ENCODE measurements at regions not wholly inside any gene's neighbourhood (a gene's known extent, or its start where the extent isn't known, plus 50 kb on each side); places are given as distances from the start of the nearest gene placed in this dataset.
"Not testable (repeated sequence)": the region's sequence is repeated elsewhere in the genome, so short reads cannot be mapped to it uniquely, and the experiment has no call there.

GRCh38 chr7:121620953-121621606, 225.0 kb upstream of the FAM3C start:
- FAIRE-seq (no peak), DNase-seq (ENCODE audit: low spot score) (no peak)

- FAIRE-seq (no peak), DNase-seq (ENCODE audit: low spot score) (no peak)
These were observed 224.1 kb upstream of the FAM3C start for GRCh38 chr7:121620206-121620605.

- FAIRE-seq (no peak), DNase-seq (ENCODE audit: low spot score) (no peak)
These were observed 222.1 kb upstream of the FAM3C start for GRCh38 chr7:121618182-121618581.

- DNase-seq (ENCODE audit: low spot score) (no peak), FAIRE-seq (no peak)
These were observed 214.1 kb upstream of the FAM3C start for GRCh38 chr7:121610243-121610642.

- no peak for FAIRE-seq
- DNase-seq (ENCODE audit: low spot score), result no peak
These were observed 213.1 kb upstream of the FAM3C start for GRCh38 chr7:121609208-121609607.

GRCh38 chr7:121608785-121609184, 212.7 kb upstream of the FAM3C start:
- DNase-seq (ENCODE audit: low spot score) (no peak), FAIRE-seq (no peak)

- FAIRE-seq; DNase-seq (ENCODE audit: low spot score): not testable (repeated sequence)
These were observed 212.1 kb upstream of the FAM3C start for GRCh38 chr7:121608183-121608582.

DNA sequence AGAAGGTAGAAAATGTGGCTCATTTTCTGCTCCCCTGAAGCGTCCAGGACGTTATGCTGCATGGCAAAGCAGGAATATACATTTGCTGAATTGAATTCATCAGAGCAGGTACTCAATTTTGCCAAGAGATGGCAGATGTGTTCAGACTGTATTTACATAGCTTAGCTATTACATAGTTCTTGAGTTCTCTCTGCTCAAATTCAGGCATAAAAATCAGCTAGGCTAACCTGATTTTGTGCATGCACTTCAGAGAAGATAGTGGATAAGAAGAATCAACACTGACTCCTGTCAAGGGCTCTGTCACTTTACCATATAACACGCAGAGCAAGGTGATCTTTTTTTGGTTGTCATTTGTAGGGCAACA, 209.2 kb upstream of the FAM3C start:
- DNase-seq (ENCODE audit: low spot score) (no peak), FAIRE-seq (no peak)

DNA sequence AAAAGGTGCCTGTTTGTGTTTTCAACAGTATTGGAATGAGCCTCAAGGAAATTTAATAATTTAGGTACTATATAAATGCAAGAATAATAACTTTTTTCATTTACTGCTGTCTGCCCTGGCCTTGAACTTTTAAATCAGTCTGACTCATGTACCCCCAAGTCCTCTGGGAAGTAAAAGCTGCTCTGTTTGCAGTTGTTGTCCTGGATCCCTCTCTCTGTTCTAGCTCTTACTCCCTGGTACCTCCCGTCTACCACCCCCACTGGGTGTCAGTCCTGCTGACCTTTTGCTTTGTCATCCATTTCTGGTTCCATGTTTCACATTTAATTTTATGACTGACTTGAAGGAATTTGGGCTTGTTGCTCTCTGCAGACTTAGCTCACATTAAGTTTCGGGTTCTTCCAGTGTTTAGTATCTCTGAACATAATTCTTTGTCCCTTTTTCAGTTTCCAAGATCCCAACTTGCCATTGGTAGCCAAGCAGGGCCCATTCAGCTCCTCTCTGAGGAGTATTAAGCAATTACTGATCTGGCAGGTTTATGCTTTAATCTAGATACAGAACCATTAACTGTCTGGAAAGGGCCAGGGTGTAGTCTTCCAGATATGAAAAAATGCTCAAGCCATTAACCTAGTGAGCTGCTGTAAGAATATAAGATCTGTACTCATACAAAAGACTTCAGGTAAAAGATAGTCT, 208.7 kb upstream of the FAM3C start:
- FAIRE-seq (no peak), DNase-seq (ENCODE audit: low spot score) (no peak)

GRCh38 chr7:121603886-121604285, 207.8 kb upstream of the FAM3C start:
- FAIRE-seq, result no peak

DNA sequence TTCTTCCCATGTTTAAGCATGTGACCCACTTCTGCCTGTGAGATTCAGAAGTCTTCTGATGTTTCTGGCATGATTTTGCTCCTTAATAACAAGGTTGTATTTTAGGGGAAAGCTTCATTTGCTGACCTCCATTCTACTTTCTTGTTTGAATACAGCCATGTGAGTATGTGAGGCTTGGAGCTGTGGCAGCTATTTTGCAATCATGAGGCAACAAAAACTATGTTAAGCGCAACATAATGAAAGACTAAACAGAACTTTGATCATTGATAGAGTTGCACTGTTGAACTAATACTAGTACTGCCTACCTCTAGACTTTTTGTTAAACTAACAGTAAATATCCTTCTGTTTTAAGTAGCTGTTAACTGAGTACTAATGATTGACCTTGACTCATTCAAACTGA, 203.8 kb upstream of the FAM3C start:
- DNase-seq (ENCODE audit: low spot score) (no peak), FAIRE-seq (no peak)

More at GRCh38 chr7:121603886-121604285, 207.8 kb upstream of the FAM3C start:
- DNase-seq (ENCODE audit: low spot score), result no peak

GRCh38 chr7:121595758-121596696, 199.9 kb upstream of the FAM3C start:
- FAIRE-seq (no peak), DNase-seq (ENCODE audit: low spot score) (no peak)

GRCh38 chr7:121591926-121592325, 195.8 kb upstream of the FAM3C start:
- no peak for FAIRE-seq
- DNase-seq (ENCODE audit: low spot score), result no peak

- FAIRE-seq, result no peak
- no peak for DNase-seq (ENCODE audit: low spot score)
These were observed 191.3 kb upstream of the FAM3C start for GRCh38 chr7:121587435-121587834.

DNA sequence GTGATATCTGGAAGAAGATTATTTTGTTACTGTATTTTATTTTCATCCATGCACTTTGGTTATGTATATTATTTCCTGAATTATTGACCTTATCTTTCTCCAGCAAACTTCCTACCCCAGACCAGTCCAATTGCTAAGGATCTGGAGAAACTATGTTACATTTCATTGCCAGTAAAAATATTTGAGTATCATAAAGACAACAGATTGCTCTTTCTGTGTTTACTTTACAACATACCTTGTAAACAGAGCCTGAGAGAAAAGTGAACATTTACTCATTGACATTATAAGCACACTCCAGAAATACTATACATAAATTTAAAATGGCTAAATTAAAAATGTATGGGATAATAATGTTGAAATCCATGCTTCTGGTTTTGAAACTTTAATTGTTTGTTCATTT, 186.2 kb upstream of the FAM3C start:
- DNase-seq (ENCODE audit: low spot score) (no peak), FAIRE-seq (no peak)

DNA sequence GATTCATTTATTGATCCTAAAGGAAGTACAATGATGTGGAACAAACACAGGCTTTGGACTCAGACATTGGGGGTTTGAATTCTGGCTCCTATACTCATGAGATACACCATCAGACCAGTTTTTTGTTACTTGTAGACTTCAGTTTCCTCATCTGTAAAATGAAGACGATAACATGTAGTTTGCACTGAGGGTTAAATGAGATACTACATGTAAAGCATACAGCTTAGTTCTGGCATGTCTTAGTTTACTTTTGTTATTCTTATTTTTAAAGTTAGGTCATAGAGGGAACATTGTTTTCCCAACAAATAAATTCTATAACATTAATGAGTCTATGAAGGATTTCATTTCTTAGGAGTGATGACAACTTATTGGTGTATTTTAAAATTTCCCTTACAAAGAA, 183.5 kb upstream of the FAM3C start:
- FAIRE-seq (no peak), DNase-seq (ENCODE audit: low spot score) (no peak)

DNA sequence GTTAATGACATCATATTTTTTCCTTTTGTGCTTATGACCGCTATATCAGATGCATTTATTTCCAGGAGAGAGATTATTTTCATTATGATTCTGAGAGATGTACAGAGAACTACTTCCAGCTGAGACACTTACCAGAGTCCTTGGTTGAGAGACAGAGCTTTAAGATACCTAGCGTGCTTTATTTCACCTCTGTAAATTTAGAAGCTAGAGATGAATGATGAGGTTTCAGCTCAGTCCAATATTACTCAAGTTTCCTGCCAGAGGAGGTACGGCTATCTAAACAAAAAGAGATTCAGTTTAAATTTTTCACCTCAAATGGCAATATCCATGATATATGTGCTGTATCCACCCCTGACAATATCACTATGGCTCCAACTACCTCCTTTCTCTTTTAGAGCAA, 182.6 kb upstream of the FAM3C start:
- DNase-seq (ENCODE audit: low spot score) (no peak), FAIRE-seq (no peak)

DNA sequence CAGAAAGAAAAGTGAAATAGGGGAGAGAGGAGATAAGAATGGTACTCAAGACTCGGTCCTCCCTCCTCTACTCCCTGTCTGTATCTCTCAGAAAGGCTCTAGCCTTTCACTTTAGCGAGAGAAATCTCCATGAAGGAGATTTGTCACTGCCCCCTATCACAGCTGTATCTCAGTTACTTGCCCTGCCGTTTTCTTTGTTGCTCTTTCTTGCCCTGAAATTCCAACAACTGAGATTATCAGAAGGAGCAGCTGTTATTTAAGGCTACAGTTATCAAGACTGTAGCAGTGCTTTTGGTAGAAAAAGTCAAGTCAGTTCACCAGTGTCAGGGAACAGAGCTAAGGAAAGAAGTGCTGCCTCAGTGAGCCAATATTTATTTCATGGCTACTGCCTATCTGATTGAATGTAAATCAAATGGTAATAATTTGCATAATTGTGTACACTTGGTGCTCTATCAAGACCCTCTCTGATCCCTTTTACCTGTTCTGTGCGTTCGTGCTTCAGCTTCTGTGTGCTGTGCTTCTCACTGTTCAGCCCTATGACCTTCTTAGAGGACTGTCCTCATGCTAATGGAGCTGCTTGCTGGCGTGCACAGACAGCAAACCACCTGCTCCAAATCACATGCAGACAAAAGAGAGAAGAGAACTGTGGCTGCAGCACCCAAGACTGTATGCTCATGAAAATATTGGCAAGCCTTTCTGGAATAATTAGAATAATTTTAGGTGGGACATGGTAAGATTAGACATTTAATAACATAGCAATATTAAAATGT, 180.2 kb upstream of the FAM3C start:
- no peak for FAIRE-seq
- DNase-seq (ENCODE audit: low spot score), result no peak

DNA sequence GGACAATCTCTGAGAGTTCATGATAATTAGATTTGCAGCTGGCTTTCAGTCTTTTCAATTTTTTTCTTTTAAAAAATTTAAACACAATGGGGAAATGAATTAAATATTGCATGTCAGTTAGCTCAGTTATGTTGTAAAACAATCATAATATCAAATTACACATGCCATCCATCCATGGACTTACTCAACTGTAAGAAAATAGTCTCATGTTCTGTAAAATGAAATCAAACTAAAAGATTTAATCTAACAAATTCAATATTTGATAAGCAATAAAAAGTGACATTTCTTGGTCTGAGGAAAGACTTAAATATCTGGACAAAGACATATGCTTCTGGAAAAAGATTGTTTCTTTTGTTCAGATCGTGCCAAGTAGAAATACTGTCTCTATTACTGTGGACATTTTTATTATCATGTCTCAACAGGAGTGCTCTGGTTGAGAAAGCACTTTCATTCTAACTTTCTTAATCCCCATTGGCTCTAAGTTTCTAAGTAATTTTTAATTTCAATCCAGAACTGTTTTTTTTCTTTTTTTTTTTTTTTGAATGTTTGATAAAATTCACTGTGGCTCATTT, 179.2 kb upstream of the FAM3C start:
- DNase-seq (ENCODE audit: low spot score) (no peak), FAIRE-seq (no peak)

GRCh38 chr7:121574109-121574508, 178.0 kb upstream of the FAM3C start:
- DNase-seq (ENCODE audit: low spot score) (no peak), FAIRE-seq (no peak)

DNA sequence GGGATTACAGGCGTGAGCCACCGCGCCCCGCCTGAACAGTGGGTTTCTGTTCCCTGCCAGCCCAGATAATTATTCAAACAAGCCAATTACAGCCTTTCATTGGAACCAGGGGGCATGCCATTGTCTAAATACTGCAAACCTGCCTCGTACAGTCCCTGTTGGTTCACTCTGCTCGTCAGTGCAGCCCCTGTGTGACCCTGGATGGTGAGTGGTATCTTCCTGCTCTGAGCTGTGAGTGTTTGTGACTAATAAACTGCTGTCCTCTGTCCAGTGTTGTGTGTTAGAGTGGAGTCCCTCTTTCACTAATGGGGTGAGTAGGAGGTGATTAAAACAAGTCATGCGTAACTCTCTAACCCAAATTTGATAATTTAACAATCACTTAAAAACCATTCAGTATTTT, 176.5 kb upstream of the FAM3C start:
- FAIRE-seq (no peak), DNase-seq (ENCODE audit: low spot score) (no peak)
